HEK293 (cell line): ENCODE measurements at regions not wholly inside any gene's neighbourhood (a gene's known extent, or its start where the extent isn't known, plus 50 kb on each side); places are given as distances from the start of the nearest gene placed in this dataset.

Experiments
- CTCF ChIA-PET: fragments of 350-600 bp; formaldehyde crosslinking; extraction: SDS; loops from one replicate; lab custom pipeline; 2021; ENCODE audit warnings: antibody characterized with exemption; lab: Yijun Ruan, JAX
- POLR2A ChIA-PET: fragments of 300-600 bp; formaldehyde crosslinking; extraction: SDS; loops from one replicate; lab custom pipeline; 2020; ENCODE audit warnings: antibody characterized with exemption, inconsistent platforms; lab: Yijun Ruan, JAX
- H3K27ac ChIP-seq: fragments of 200-500 bp; sonication (Bioruptor generic); 2 replicates; pipeline ENCODE4 v1.5.1; 2014; ENCODE audit warnings: low read depth, low read length, control low read depth, inconsistent platforms; ENCODE audit errors: extremely low read depth
- H3K36me3 ChIP-seq, 2 experiments: fragments of 200-500 bp in 1 of 2; sonication (Bioruptor generic) in 1 of 2; 1 replicate in 1 of 2; 2 replicates in 1 of 2; pipeline ENCODE4 v1.5.1; 2014 to 2017; ENCODE audit warnings: inconsistent platforms in 2 of 2, low read length in 2 of 2; ENCODE audit not compliant: control insufficient read depth in 2 of 2, insufficient read depth in 1 of 2
- H3K4me1 ChIP-seq: fragments of 200-500 bp; sonication (Bioruptor generic); 2 replicates; pipeline ENCODE4 v1.5.1; 2014; ENCODE audit warnings: mild to moderate bottlenecking, low read length, inconsistent platforms; ENCODE audit not compliant: control insufficient read depth, insufficient read depth
- H3K4me3 ChIP-seq: 2 replicates; pipeline ENCODE4 v1.5.1; 2011; ENCODE audit warnings: low read depth, mild to moderate bottlenecking, control low read depth, low read length, moderate library complexity
- H3K9me3 ChIP-seq: fragments of 200-500 bp; sonication (Bioruptor generic); 2 replicates; pipeline ENCODE4 v1.5.1; 2014; ENCODE audit warnings: low read depth, low read length, inconsistent platforms; ENCODE audit not compliant: control insufficient read depth, insufficient read depth
- GFI1B ChIP-seq: fragments of 450-650 bp; formaldehyde crosslinking; IDR thresholded peaks from 2 replicates; pipeline ENCODE4 v1.5.1; 2016; ENCODE audit warnings: missing biosample characterization, missing genetic modification characterization
- GLI2 ChIP-seq: fragments of 450-650 bp; formaldehyde crosslinking; IDR thresholded peaks from 2 replicates; pipeline ENCODE4; 2017; ENCODE audit warnings: missing biosample characterization, missing genetic modification characterization, low read depth, borderline replicate concordance
- HOXA7 ChIP-seq: sonication (generic); formaldehyde crosslinking; IDR thresholded peaks from 2 replicates; pipeline ENCODE4 v1.8.1; 2022; ENCODE audit warnings: missing genetic modification reagents, borderline replicate concordance
- KLF10 ChIP-seq: fragments of 450-650 bp; IDR thresholded peaks from 2 replicates; pipeline ENCODE4 v1.5.1; 2018; ENCODE audit warnings: missing biosample characterization, mild to moderate bottlenecking, missing genetic modification characterization
- KLF17 ChIP-seq: fragments of 450-650 bp; formaldehyde crosslinking; IDR thresholded peaks from 2 replicates; pipeline ENCODE4 v1.5.1; 2016; ENCODE audit warnings: missing biosample characterization, missing genetic modification characterization
- KLF7 ChIP-seq: fragments of 450-650 bp; formaldehyde crosslinking; IDR thresholded peaks from 2 replicates; pipeline ENCODE4 v1.5.1; 2016; ENCODE audit warnings: missing biosample characterization, missing genetic modification characterization, borderline replicate concordance
- KLF8 ChIP-seq: fragments of 450-650 bp; formaldehyde crosslinking; IDR thresholded peaks from 2 replicates; pipeline ENCODE4 v1.5.1; 2016; ENCODE audit warnings: missing biosample characterization, missing genetic modification characterization
- OVOL3 ChIP-seq: fragments of 450-650 bp; formaldehyde crosslinking; IDR thresholded peaks from 2 replicates; pipeline ENCODE4 v1.5.1; 2016; ENCODE audit warnings: missing biosample characterization, missing genetic modification characterization
- PRDM1 ChIP-seq: fragments of 450-650 bp; formaldehyde crosslinking; IDR thresholded peaks from 2 replicates; pipeline ENCODE4; 2016; ENCODE audit warnings: missing biosample characterization, missing genetic modification characterization
- ZBTB11 ChIP-seq: fragments of 450-650 bp; formaldehyde crosslinking; conservative IDR thresholded peaks from 2 replicates; pipeline ENCODE4 v1.5.1; 2016; ENCODE audit warnings: low read depth, missing biosample characterization, missing genetic modification characterization
- ZFHX2 ChIP-seq: fragments of 450-650 bp; formaldehyde crosslinking; conservative IDR thresholded peaks from 2 replicates; pipeline ENCODE4 v1.5.1; 2016; ENCODE audit warnings: missing biosample characterization, missing genetic modification characterization
- ZIC2 ChIP-seq: fragments of 450-650 bp; formaldehyde crosslinking; IDR thresholded peaks from 2 replicates; pipeline ENCODE4 v1.5.1; 2016; ENCODE audit warnings: missing biosample characterization, missing genetic modification characterization
- ZNF114 ChIP-seq: fragments of 450-650 bp; formaldehyde crosslinking; IDR thresholded peaks from 2 replicates; pipeline ENCODE4 v1.5.0; 2017; ENCODE audit warnings: missing biosample characterization, missing genetic modification characterization
- ZNF132 ChIP-seq: fragments of 450-650 bp; formaldehyde crosslinking; IDR thresholded peaks from 2 replicates; pipeline ENCODE4 v1.5.1; 2017; ENCODE audit warnings: missing biosample characterization, missing genetic modification characterization, borderline replicate concordance
- ZNF248 ChIP-seq: fragments of 450-650 bp; formaldehyde crosslinking; IDR thresholded peaks from 2 replicates; pipeline ENCODE4 v1.5.1; 2017; ENCODE audit warnings: missing biosample characterization, missing genetic modification characterization
- ZNF292 ChIP-seq: fragments of 450-650 bp; formaldehyde crosslinking; IDR thresholded peaks from 2 replicates; pipeline ENCODE4 v1.5.1; 2016; ENCODE audit warnings: low read depth, missing biosample characterization, missing genetic modification characterization, borderline replicate concordance
- ZNF37A ChIP-seq: fragments of 450-650 bp; IDR thresholded peaks from 2 replicates; pipeline ENCODE4 v1.5.1; 2018; ENCODE audit warnings: missing biosample characterization, missing genetic modification characterization
- ZNF404 ChIP-seq: fragments of 450-650 bp; formaldehyde crosslinking; IDR thresholded peaks from 2 replicates; pipeline ENCODE4 v1.5.1; 2017; ENCODE audit warnings: missing biosample characterization, missing genetic modification characterization
- ZNF529 ChIP-seq: fragments of 450-650 bp; formaldehyde crosslinking; IDR thresholded peaks from 2 replicates; pipeline ENCODE4 v1.5.1; 2017; ENCODE audit warnings: missing genetic modification characterization, missing biosample characterization; ENCODE audit not compliant: insufficient replicate concordance
- ZNF561 ChIP-seq: fragments of 450-650 bp; IDR thresholded peaks from 2 replicates; pipeline ENCODE4 v1.5.1; 2018; ENCODE audit warnings: missing biosample characterization, missing genetic modification characterization, borderline replicate concordance
- ZNF843 ChIP-seq: fragments of 450-650 bp; formaldehyde crosslinking; IDR thresholded peaks from 2 replicates; pipeline ENCODE4 v1.5.1; 2016; ENCODE audit warnings: missing biosample characterization, missing genetic modification characterization
- ZSCAN16 ChIP-seq: fragments of 450-650 bp; formaldehyde crosslinking; IDR thresholded peaks from 2 replicates; pipeline ENCODE4 v1.5.1; 2016; ENCODE audit warnings: missing biosample characterization, missing genetic modification characterization
- TF ChIP-seq, protein P1 (sequence below): fragments of 450-650 bp; formaldehyde crosslinking; optimal IDR thresholded peaks from 2 replicates; pipeline ENCODE3; 2016; ENCODE audit warnings: missing biosample characterization, mild to moderate bottlenecking, missing genetic modification characterization
- TF ChIP-seq, protein P2 (sequence below): fragments of 450-650 bp; formaldehyde crosslinking; IDR thresholded peaks from 2 replicates; pipeline ENCODE4 v1.5.1; 2016; ENCODE audit warnings: missing biosample characterization, missing genetic modification characterization
- TF ChIP-seq, protein P3 (sequence below): fragments of 450-650 bp; formaldehyde crosslinking; IDR thresholded peaks from 2 replicates; pipeline ENCODE4 v1.5.0; 2017; ENCODE audit warnings: missing biosample characterization, missing genetic modification characterization, borderline replicate concordance

DNA sequence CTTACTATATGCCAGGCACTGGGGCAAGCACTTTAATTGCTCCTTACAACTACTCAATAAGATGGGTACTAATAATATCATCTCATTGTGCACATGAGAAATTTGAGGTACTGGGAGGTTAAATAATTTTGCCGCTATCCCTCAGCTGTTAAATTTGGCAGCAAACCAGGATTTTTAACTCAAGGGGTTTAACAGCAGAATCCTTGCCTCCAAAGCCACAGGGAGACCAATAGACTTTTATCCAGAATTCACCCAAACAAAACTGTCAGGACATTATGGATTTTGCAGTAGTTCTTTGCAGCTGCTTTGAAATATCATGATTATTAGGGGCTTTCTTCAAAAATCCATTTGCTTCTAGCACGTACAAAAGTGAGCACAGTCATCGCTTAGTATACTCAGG is 136.2 kb downstream of the RPS12 start (continued):
- TF ChIP-seq HOXA7 (no peak), ZNF114 (no peak), KLF10 (tag by site-specific recombination) (no peak), OVOL3 (tag by site-specific recombination) (no peak)
- TF ChIP-seq, all 188 proteins: peak for 0

- Histone ChIP-seq H3K27ac (no peak overlapping the region), H3K4me3 (no peak overlapping the region), H3K9me3 (no peaks in the 10 kb centered on the region), H3K4me1 (no peaks in the 10 kb centered on the region), H3K36me3 (no peaks in the 10 kb centered on the region)
- ChIA-PET CTCF (interaction anchor here (0.5 to 4.8 kb wide), 5 partner anchors 10 to 1987 kb away, joined by 3 to 36 read pairs (median 4); no protein-coding TSS in a partner anchor), POLR2A (no interaction called here)
- TF ChIP-seq GFI1B (tag by site-specific recombination) (no peak), ZNF561 (no peak), PRDM1 (tag by site-specific recombination) (no peak), KLF8 (tag by site-specific recombination) (no peak), ZSCAN16 (tag by site-specific recombination) (no peak), ZNF37A (tag by site-specific recombination) (no peak), KLF17 (no peak), ZFHX2 (tag by site-specific recombination) (no peak), ZIC2 (tag by site-specific recombination) (no peak), ZNF132 (no peak), ZNF248 (tag by site-specific recombination) (no peak)
- TF ChIP-seq, protein P1, sequence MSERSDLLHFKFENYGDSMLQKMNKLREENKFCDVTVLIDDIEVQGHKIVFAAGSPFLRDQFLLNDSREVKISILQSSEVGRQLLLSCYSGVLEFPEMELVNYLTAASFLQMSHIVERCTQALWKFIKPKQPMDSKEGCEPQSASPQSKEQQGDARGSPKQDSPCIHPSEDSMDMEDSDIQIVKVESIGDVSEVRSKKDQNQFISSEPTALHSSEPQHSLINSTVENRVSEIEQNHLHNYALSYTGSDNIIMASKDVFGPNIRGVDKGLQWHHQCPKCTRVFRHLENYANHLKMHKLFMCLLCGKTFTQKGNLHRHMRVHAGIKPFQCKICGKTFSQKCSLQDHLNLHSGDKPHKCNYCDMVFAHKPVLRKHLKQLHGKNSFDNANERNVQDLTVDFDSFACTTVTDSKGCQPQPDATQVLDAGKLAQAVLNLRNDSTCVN (tag by site-specific recombination), result no peak
- TF ChIP-seq, protein P2, sequence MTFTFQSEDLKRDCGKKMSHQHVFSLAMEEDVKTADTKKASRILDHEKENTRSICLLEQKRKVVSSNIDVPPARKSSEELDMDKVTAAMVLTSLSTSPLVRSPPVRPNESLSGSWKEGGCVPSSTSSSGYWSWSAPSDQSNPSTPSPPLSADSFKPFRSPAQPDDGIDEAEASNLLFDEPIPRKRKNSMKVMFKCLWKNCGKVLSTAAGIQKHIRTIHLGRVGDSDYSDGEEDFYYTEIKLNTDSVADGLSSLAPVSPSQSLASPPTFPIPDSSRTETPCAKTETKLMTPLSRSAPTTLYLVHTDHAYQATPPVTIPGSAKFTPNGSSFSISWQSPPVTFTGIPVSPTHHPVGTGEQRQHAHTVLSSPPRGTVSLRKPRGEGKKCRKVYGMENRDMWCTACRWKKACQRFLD, result no peak
- TF ChIP-seq, protein P3, sequence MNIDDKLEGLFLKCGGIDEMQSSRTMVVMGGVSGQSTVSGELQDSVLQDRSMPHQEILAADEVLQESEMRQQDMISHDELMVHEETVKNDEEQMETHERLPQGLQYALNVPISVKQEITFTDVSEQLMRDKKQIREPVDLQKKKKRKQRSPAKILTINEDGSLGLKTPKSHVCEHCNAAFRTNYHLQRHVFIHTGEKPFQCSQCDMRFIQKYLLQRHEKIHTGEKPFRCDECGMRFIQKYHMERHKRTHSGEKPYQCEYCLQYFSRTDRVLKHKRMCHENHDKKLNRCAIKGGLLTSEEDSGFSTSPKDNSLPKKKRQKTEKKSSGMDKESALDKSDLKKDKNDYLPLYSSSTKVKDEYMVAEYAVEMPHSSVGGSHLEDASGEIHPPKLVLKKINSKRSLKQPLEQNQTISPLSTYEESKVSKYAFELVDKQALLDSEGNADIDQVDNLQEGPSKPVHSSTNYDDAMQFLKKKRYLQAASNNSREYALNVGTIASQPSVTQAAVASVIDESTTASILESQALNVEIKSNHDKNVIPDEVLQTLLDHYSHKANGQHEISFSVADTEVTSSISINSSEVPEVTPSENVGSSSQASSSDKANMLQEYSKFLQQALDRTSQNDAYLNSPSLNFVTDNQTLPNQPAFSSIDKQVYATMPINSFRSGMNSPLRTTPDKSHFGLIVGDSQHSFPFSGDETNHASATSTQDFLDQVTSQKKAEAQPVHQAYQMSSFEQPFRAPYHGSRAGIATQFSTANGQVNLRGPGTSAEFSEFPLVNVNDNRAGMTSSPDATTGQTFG, result no peak
These were observed 137.9 kb downstream of the RPS12 start for GRCh38 chr6:132952031-132952867.

DNA sequence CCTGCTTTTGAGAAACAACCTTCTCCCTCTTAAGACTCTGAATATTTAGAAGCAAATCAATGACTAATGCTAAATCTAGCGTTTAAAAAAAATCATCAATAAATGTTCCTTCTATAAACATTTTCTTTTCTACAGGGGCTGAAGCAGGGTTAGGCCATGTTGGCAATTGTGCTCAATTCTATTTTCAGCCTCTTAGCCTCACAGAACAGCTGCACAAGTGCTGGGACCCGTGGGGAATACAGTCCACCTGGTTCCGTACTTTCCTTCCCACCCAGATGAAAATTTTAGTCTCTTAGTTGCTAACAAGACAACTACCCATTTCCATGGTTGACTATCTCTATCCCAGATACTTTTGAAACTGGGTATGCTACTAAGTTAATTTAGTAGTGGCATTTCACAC is 138.6 kb downstream of the RPS12 start:
- Histone ChIP-seq H3K4me1 (no peaks in the 10 kb centered on the region), H3K4me3 (no peak overlapping the region), H3K36me3 (no peaks in the 10 kb centered on the region), H3K9me3 (no peaks in the 10 kb centered on the region), H3K27ac (no peak overlapping the region)
- POLR2A ChIA-PET, result no interaction called here
- CTCF ChIA-PET, result interaction anchor here (4.8 kb wide), 1 partner anchor 10 kb away, joined by 36 read pairs; no protein-coding TSS in a partner anchor
- TF ChIP-seq GLI2 (tag by site-specific recombination), result no peak
- TF ChIP-seq ZNF843, result no peak
- TF ChIP-seq ZNF404 (tag by site-specific recombination), result no peak
- TF ChIP-seq ZNF529, result no peak
- TF ChIP-seq ZNF292 (tag by site-specific recombination), result no peak
- TF ChIP-seq KLF7, result no peak
- TF ChIP-seq ZBTB11, result no peak
